Peyer's patch (tissue), 4 donors: ENCODE measurements at regions not wholly inside any gene's neighbourhood (a gene's known extent, or its start where the extent isn't known, plus 50 kb on each side); places are given as distances from the start of the nearest gene placed in this dataset.

ENCODE experiments used
- DNase-seq, 3 donors: peaks; one replicate each; pipeline ENCODE4 v3.0.0-alpha.2; 2017 to 2019
- H3K27ac ChIP-seq, 4 donors: fragments of 200-600 bp; sonication (generic); one replicate each; pipeline ENCODE4 v1.5.1; 2016 to 2019
- H3K27me3 ChIP-seq, 2 donors: fragments of 200-600 bp; sonication (generic); one replicate each; pipeline ENCODE4 v1.5.1; 2019
- H3K36me3 ChIP-seq, 3 donors: fragments of 200-600 bp; sonication (generic); one replicate each; pipeline ENCODE4 v1.5.1; 2016 to 2019
- H3K4me1 ChIP-seq, 4 donors: fragments of 200-600 bp; sonication (generic); one replicate each; pipeline ENCODE4 v1.5.1; 2016 to 2019
- H3K4me3 ChIP-seq, 4 donors: fragments of 200-600 bp; sonication (generic); 1 replicate in 3 of 4; 2 replicates in 1 of 4; pipeline ENCODE4 v1.5.1; 2016 to 2019; ENCODE audit warnings: mild to moderate bottlenecking in 1 of 4
- H3K9me3 ChIP-seq, 4 donors: fragments of 200-600 bp; sonication (generic); one replicate each; pipeline ENCODE4 v1.5.1; 2016 to 2019; ENCODE audit warnings: mild to moderate bottlenecking in 1 of 4
- POLR2A ChIP-seq, 2 donors: fragments of 450-650 bp; IDR thresholded peaks; one replicate each; pipeline ENCODE4 v1.5.1; 2017; ENCODE audit warnings: antibody characterized with exemption in 2 of 2, mild to moderate bottlenecking in 2 of 2, moderate library complexity in 2 of 2
- TF ChIP-seq, protein P1 (sequence below), 6 experiments: fragments of 450-650 bp in 4 of 6; fragments of 200-600 bp in 2 of 6; sonication (generic) in 1 of 6; IDR thresholded peaks; one replicate each; pipeline ENCODE4 v1.5.1; 2017 to 2019; ENCODE audit warnings: antibody characterized with exemption in 6 of 6, mild to moderate bottlenecking in 3 of 6, moderate library complexity in 1 of 6

DNA sequence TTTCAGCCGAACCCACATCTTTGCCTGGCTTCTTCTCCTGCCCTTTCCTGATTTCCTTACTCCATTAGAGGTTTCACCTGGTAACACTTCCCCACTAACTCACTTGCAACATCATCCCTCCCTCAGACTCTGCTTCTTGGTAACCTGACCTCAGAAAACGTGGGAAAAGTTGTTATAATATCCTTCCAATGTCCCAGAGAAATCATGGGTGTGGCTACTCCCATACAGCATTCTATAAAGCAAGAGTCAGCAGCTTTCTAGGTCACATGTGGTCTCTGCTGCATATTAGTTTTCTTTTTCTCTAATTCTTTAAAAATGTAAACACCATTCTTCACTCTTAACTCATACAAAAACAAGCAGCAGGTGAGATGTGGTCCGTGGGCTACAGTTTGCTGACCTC lies 283.1 kb upstream of the MAOA start:
- Histone ChIP-seq H3K4me1 (no peaks in the 10 kb centered on the region), H3K4me3 (no peak overlapping the region), H3K9me3 (no peaks in the 10 kb centered on the region), H3K27me3 (no peaks in the 10 kb centered on the region), H3K36me3 (no peaks in the 10 kb centered on the region), H3K27ac (no peak overlapping the region)
- no peak for TF ChIP-seq POLR2A (IDR thresholded peaks at IDR 0.05)
- no peak for DNase-seq

DNA sequence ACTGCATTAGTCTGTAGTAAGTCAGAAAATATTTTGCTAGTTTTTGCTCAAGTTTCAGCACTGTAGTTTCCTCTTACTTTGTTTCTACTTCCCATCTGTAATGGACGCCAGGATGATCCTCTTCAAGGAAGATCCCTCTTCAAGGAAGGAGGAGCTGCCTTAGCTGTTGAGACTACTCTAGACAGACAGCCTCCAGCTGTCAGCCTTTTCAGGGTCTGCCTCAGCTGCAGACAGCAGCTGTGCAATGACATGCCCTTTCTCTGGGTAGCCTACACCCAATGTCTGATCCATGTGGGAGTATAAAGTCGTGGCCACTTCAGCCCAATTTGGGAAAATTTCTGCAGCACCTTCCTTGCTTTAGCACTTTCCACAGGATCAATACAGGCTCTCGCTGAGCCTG lies 281.0 kb upstream of the MAOA start:
- Histone ChIP-seq H3K9me3 (no peaks in the 10 kb centered on the region), H3K4me1 (no peaks in the 10 kb centered on the region), H3K36me3 (no peaks in the 10 kb centered on the region), H3K4me3 (no peak overlapping the region), H3K27ac (no peak overlapping the region), H3K27me3 (no peaks in the 10 kb centered on the region)
- TF ChIP-seq, protein P1, sequence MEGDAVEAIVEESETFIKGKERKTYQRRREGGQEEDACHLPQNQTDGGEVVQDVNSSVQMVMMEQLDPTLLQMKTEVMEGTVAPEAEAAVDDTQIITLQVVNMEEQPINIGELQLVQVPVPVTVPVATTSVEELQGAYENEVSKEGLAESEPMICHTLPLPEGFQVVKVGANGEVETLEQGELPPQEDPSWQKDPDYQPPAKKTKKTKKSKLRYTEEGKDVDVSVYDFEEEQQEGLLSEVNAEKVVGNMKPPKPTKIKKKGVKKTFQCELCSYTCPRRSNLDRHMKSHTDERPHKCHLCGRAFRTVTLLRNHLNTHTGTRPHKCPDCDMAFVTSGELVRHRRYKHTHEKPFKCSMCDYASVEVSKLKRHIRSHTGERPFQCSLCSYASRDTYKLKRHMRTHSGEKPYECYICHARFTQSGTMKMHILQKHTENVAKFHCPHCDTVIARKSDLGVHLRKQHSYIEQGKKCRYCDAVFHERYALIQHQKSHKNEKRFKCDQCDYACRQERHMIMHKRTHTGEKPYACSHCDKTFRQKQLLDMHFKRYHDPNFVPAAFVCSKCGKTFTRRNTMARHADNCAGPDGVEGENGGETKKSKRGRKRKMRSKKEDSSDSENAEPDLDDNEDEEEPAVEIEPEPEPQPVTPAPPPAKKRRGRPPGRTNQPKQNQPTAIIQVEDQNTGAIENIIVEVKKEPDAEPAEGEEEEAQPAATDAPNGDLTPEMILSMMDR (IDR thresholded peaks at IDR 0.05) = no peak
- TF ChIP-seq POLR2A (IDR thresholded peaks at IDR 0.05) = no peak
- DNase-seq = no peak

DNA sequence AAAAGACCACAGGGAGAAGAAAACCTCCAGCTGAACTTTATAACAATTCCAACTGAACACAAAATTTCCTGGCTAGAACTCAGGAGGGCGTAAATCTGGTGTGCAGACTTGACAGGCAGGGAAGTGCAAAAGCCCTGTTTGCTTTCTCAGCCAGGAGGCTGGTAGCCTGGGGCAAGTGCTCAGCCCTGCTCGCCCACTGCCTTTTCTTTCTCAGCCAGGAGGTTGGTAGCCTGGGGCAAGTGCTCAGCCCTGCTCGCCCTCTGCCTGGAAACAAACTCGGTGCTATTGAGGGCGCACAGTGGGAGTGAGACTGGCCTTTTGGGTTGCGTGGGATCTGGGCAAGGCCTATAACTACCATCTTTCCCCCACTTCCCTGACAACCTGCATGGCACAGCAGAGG lies 275.4 kb upstream of the MAOA start:
- Histone ChIP-seq H3K36me3 (no peaks in the 10 kb centered on the region), H3K4me3 (no peak overlapping the region), H3K27me3 (no peaks in the 10 kb centered on the region), H3K9me3 (no peaks in the 10 kb centered on the region), H3K4me1 (no peaks in the 10 kb centered on the region), H3K27ac (no peak overlapping the region)
- DNase-seq = no peak
- TF ChIP-seq, protein P1 (IDR thresholded peaks at IDR 0.05) = no peak
- no peak for TF ChIP-seq POLR2A (IDR thresholded peaks at IDR 0.05)

DNA sequence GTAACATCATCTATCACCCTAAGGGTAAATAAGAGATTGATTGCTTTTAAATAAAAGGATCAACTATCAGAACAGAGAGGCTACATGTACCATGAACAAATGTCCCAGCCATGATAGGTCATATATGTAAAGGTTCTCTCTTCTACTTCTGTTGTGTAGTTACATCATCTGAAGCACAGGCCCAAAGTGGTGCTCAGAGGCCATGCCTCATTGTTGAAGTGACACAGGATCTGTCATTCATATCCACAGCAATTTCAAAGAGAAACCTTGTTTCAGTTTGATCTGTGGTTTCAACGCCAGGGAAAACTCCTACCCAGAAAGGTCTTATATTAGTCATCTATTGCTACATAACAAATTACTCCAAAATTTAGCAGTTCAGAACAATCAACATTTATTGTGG lies 269.2 kb upstream of the MAOA start:
- Histone ChIP-seq H3K9me3 (no peaks in the 10 kb centered on the region), H3K36me3 (no peaks in the 10 kb centered on the region), H3K27me3 (no peaks in the 10 kb centered on the region), H3K4me1 (no peaks in the 10 kb centered on the region), H3K27ac (no peak overlapping the region), H3K4me3 (no peak overlapping the region)
- DNase-seq = no peak
- TF ChIP-seq, protein P1 (IDR thresholded peaks at IDR 0.05) = no peak
- no peak for TF ChIP-seq POLR2A (IDR thresholded peaks at IDR 0.05)

DNA sequence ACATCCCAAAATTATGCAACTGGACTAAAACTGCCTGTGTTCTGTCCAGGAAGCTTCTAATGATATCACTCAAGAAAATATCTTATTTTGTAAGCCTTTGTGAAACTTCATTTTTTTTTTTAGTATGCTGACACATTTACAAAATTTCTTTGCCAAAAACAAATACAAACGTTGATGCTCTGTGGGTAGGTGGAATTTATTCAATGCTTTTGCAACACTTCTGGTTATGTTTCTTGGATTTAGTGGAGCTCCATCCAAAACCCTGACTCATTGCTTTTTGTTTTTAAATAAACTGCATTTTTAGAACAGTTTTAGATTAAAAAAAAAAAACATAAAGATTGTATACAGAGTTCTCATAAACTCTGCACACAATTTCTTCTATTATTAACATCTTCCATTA lies 250.9 kb upstream of the MAOA start:
- H3K27me3 ChIP-seq = no peaks in the 10 kb centered on the region
- H3K4me1 ChIP-seq = no peaks in the 10 kb centered on the region
- DNase-seq = no peak
- TF ChIP-seq POLR2A (IDR thresholded peaks at IDR 0.05) = no peak
- TF ChIP-seq, protein P1 (IDR thresholded peaks at IDR 0.05) = no peak
- H3K9me3 ChIP-seq = no peaks in the 10 kb centered on the region
- no peaks in the 10 kb centered on the region for H3K36me3 ChIP-seq
- H3K4me3 ChIP-seq = no peak overlapping the region
- H3K27ac ChIP-seq = no peak overlapping the region

DNA sequence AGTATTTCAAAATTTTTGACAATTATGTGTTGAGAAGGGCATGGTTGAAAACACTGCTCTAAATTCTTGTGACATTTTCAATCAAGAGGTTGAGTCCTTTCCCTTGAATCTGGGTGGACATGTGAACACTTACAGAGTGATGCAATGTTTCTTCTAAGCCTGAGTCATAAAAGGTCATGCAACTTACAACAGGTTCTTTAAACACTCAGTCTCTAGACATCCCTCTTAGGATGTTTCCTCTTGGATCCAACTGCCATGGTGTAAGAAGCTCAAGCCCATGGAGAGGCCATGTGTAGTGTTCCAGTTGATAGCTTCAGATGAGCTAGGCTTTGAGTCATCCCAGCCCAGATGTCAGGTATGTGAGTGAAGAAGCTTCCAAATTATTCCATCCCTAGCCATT lies 232.2 kb upstream of the MAOA start:
- H3K4me3 ChIP-seq = no peak overlapping the region
- H3K9me3 ChIP-seq = no peaks in the 10 kb centered on the region
- H3K4me1 ChIP-seq = no peaks in the 10 kb centered on the region
- TF ChIP-seq, protein P1 (IDR thresholded peaks at IDR 0.05) = no peak
- TF ChIP-seq POLR2A (IDR thresholded peaks at IDR 0.05) = no peak
- H3K27ac ChIP-seq = no peak overlapping the region
- H3K27me3 ChIP-seq = no peaks in the 10 kb centered on the region
- H3K36me3 ChIP-seq = no peaks in the 10 kb centered on the region
- no peak for DNase-seq
